ENCODE measurements at regions not wholly inside any gene's neighbourhood (a gene's known extent, or its start where the extent isn't known, plus 50 kb on each side); places are given as distances from the start of the nearest gene placed in this dataset.

DNA sequence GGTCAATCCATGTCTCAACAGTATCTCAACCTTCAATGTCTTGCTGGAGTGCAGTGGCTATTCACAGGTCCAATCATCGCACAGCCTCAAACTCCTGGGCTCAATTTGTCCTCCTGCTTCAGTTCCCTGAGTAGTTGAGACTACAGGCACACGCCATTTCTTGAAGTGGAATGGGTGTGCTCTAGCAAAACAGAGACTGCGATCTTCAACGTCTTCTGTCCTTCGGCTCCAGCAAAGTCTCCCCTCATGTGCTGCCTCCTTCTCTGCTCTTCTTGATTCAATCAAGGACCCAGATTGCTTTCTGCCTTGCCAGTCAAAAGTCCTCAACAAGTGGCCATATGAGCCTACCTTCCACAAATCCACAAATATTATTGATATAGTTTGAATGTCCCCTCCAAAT lies 466.7 kb upstream of the MIR17HG start:
- H3K36me3 Mint-ChIP-seq, result no peaks in the 10 kb centered on the region
- no peaks in the 10 kb centered on the region for H3K9me3 Mint-ChIP-seq
- POLR2A ChIA-PET, result no interaction called here

More for the DNA sequence above, 466.7 kb upstream of the MIR17HG start:
- Mint-ChIP-seq H3K27me3 (ENCODE audit: low read depth) (no peaks in the 10 kb centered on the region), H3K27ac (no peak overlapping the region), H3K4me1 (no peaks in the 10 kb centered on the region), H3K4me3 (no peak overlapping the region)
- CTCF ChIA-PET, result no interaction called here
- DNase-seq (ENCODE audit: low spot score) (no peak), ATAC-seq (no peak)
- TF ChIP-seq, protein P1, sequence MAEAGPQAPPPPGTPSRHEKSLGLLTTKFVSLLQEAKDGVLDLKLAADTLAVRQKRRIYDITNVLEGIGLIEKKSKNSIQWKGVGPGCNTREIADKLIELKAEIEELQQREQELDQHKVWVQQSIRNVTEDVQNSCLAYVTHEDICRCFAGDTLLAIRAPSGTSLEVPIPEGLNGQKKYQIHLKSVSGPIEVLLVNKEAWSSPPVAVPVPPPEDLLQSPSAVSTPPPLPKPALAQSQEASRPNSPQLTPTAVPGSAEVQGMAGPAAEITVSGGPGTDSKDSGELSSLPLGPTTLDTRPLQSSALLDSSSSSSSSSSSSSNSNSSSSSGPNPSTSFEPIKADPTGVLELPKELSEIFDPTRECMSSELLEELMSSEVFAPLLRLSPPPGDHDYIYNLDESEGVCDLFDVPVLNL (CRISPR knock-in tag; IDR thresholded peaks at IDR 0.05; ENCODE audit: borderline replicate concordance, low read depth), result no peak
- TF ChIP-seq JAZF1 (CRISPR knock-in tag; IDR thresholded peaks at IDR 0.05) (no peak), FOXP1 (CRISPR knock-in tag; IDR thresholded peaks at IDR 0.05; ENCODE audit: borderline replicate concordance) (no peak), ZNF281 (CRISPR knock-in tag; IDR thresholded peaks at IDR 0.05) (no peak), NFE2L1 (CRISPR knock-in tag; IDR thresholded peaks at IDR 0.05) (no peak)
- TF ChIP-seq, protein P2, sequence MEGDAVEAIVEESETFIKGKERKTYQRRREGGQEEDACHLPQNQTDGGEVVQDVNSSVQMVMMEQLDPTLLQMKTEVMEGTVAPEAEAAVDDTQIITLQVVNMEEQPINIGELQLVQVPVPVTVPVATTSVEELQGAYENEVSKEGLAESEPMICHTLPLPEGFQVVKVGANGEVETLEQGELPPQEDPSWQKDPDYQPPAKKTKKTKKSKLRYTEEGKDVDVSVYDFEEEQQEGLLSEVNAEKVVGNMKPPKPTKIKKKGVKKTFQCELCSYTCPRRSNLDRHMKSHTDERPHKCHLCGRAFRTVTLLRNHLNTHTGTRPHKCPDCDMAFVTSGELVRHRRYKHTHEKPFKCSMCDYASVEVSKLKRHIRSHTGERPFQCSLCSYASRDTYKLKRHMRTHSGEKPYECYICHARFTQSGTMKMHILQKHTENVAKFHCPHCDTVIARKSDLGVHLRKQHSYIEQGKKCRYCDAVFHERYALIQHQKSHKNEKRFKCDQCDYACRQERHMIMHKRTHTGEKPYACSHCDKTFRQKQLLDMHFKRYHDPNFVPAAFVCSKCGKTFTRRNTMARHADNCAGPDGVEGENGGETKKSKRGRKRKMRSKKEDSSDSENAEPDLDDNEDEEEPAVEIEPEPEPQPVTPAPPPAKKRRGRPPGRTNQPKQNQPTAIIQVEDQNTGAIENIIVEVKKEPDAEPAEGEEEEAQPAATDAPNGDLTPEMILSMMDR (IDR thresholded peaks at IDR 0.05), result no peak
- TF ChIP-seq, protein P3, sequence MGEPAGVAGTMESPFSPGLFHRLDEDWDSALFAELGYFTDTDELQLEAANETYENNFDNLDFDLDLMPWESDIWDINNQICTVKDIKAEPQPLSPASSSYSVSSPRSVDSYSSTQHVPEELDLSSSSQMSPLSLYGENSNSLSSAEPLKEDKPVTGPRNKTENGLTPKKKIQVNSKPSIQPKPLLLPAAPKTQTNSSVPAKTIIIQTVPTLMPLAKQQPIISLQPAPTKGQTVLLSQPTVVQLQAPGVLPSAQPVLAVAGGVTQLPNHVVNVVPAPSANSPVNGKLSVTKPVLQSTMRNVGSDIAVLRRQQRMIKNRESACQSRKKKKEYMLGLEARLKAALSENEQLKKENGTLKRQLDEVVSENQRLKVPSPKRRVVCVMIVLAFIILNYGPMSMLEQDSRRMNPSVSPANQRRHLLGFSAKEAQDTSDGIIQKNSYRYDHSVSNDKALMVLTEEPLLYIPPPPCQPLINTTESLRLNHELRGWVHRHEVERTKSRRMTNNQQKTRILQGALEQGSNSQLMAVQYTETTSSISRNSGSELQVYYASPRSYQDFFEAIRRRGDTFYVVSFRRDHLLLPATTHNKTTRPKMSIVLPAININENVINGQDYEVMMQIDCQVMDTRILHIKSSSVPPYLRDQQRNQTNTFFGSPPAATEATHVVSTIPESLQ (CRISPR knock-in tag; IDR thresholded peaks at IDR 0.05), result no peak
- TF ChIP-seq, protein P4, sequence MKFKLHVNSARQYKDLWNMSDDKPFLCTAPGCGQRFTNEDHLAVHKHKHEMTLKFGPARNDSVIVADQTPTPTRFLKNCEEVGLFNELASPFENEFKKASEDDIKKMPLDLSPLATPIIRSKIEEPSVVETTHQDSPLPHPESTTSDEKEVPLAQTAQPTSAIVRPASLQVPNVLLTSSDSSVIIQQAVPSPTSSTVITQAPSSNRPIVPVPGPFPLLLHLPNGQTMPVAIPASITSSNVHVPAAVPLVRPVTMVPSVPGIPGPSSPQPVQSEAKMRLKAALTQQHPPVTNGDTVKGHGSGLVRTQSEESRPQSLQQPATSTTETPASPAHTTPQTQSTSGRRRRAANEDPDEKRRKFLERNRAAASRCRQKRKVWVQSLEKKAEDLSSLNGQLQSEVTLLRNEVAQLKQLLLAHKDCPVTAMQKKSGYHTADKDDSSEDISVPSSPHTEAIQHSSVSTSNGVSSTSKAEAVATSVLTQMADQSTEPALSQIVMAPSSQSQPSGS (CRISPR knock-in tag; IDR thresholded peaks at IDR 0.05; ENCODE audit: borderline replicate concordance, low read depth), result no peak
- TF ChIP-seq, protein P5, sequence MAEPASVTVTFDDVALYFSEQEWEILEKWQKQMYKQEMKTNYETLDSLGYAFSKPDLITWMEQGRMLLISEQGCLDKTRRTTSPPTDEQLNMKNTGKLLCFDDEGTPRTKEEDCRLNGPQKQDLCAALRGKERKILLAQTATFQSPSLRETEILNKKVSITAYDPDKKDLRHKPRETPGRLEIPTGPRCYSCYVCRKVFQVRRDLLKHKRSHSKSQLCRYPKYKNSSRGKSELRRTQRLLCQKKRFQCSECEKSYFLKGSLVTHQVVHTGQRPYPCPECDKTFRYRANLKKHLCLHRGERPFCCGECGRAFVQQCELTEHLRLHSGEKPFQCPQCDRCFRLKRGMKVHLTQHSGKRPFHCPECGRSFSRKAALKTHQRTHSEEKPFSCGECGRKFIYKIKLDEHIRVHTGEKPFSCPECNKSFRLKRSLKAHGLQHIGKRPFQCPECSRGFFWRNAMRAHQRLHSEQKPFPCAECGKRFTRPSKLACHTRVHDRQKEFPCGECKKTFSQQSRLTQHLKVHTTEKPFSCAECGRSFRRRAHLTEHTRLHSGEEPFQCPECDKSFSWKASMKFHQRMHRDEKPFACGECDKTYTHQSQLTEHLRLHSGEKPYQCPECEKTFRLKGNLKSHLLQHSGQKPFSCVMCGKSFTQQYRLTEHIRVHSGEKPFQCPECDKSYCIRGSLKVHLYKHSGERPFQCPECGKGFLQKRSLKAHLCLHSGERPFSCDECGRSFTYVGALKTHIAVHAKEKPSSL (CRISPR knock-in tag; conservative IDR thresholded peaks at IDR 0.05), result no peak
